Mesendoderm (in vitro differentiated cells): ENCODE measurements at regions not wholly inside any gene's neighbourhood (a gene's known extent, or its start where the extent isn't known, plus 50 kb on each side); places are given as distances from the start of the nearest gene placed in this dataset.

Source experiments
- DNase-seq: peaks from one replicate; pipeline ENCODE4 v3.0.0; 2013
- H2AK5ac ChIP-seq: 2 replicates; pipeline ENCODE4 v1.6.1; 2013; ENCODE audit warnings: low read length, inconsistent platforms
- H2BK120ac ChIP-seq: 2 replicates; pipeline ENCODE4 v1.6.1; 2013; ENCODE audit warnings: low read depth, mild to moderate bottlenecking, low read length, moderate library complexity, mixed read lengths
- H2BK15ac ChIP-seq: replicated peaks from 2 replicates; pipeline ENCODE4 v1.6.1; 2013; ENCODE audit warnings: low read depth, mild to moderate bottlenecking, moderate library complexity
- H2BK5ac ChIP-seq: 2 replicates; pipeline ENCODE4 v1.6.1; 2013; ENCODE audit warnings: low read length, inconsistent platforms
- H3K18ac ChIP-seq: 2 replicates; pipeline ENCODE4 v1.6.1; 2013; ENCODE audit warnings: mild to moderate bottlenecking, low read length, mixed read lengths
- H3K23ac ChIP-seq: one replicate; pipeline ENCODE4 v1.6.1; 2013; ENCODE audit warnings: low read length
- H3K27ac ChIP-seq: 2 replicates; pipeline ENCODE4 v1.5.1; 2013; ENCODE audit warnings: low read depth, mild to moderate bottlenecking, inconsistent platforms, low read length, moderate library complexity
- H3K27me3 ChIP-seq: 2 replicates; pipeline ENCODE4 v1.6.1; 2013; ENCODE audit warnings: low read length, control low read depth, mild to moderate bottlenecking, inconsistent platforms; ENCODE audit not compliant: insufficient read depth, poor library complexity
- H3K36me3 ChIP-seq: 2 replicates; pipeline ENCODE4 v1.6.1; 2013; ENCODE audit warnings: low read length, inconsistent platforms; ENCODE audit not compliant: control insufficient read depth, insufficient read depth
- H3K4ac ChIP-seq: one replicate; pipeline ENCODE4 v1.6.1; 2013; ENCODE audit warnings: low read depth, mild to moderate bottlenecking, low read length, moderate library complexity
- H3K4me1 ChIP-seq: 2 replicates; pipeline ENCODE4 v1.6.1; 2013; ENCODE audit warnings: low read depth, low read length, inconsistent platforms; ENCODE audit not compliant: control insufficient read depth
- H3K4me2 ChIP-seq: 2 replicates; pipeline ENCODE4 v1.6.1; 2013; ENCODE audit warnings: low read length
- H3K4me3 ChIP-seq: 2 replicates; pipeline ENCODE4 v1.5.1; 2013; ENCODE audit warnings: mild to moderate bottlenecking, low read length
- H3K56ac ChIP-seq: one replicate; pipeline ENCODE4 v1.6.1; 2013; ENCODE audit warnings: low read length
- H3K79me1 ChIP-seq: 2 replicates; pipeline ENCODE4 v1.6.1; 2013; ENCODE audit warnings: low read length, inconsistent platforms
- H3K79me2 ChIP-seq: 2 replicates; pipeline ENCODE4 v1.6.1; 2013; ENCODE audit warnings: mild to moderate bottlenecking, low read length; ENCODE audit not compliant: control insufficient read depth, insufficient read depth
- H3K9ac ChIP-seq: 2 replicates; pipeline ENCODE4 v1.6.1; 2013; ENCODE audit warnings: low read length, inconsistent platforms
- H4K5ac ChIP-seq: one replicate; pipeline ENCODE4 v1.6.1; 2013; ENCODE audit warnings: low read length
- H4K8ac ChIP-seq: one replicate; pipeline ENCODE4 v1.6.1; 2013; ENCODE audit warnings: low read depth, mild to moderate bottlenecking, control low read depth, low read length, moderate library complexity
- WGBS: extraction: QIAGEN DNeasy Blood & Tissue Kit; methylation state at CpG from one replicate; pipeline ENCODE4 v1.1.7; 2013; ENCODE audit warnings: low lambda C conversion rate, missing lambda C conversion rate; ENCODE audit not compliant: insufficient coverage; ENCODE audit errors: extremely low coverage; 5-methylcytosine and 5-hydroxymethylcytosine counted together

DNA sequence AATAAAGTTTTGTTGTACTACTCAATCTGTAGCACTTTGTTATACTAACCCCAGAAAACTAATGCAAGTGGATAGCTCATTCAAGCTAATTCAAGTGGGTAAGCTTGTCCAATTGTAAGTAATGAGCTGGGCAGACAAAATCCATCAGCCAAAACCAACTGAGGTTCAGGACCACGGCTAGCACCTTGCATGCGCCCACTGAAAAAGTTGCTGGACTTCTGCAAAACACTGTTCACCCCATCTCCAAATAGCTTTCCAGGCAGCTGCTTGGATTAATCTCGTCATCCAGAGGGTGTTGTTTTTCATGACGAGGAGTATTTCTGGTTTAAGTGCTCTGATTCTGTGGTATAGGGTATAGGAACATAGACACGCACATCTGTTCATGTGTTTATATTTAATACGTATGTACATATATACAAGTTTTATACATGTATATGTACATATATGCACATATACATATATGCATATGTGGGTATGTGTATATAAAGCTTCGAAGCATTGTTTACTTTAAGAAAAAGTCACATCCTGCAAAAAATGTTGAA, 307.5 kb downstream of the GALR1 start:
- Histone ChIP-seq H3K9ac (no peak overlapping the region), H2BK5ac (no peak overlapping the region), H3K36me3 (no peaks in the 10 kb centered on the region), H3K4me1 (no peaks in the 10 kb centered on the region), H2BK120ac (no peak overlapping the region), H3K18ac (no peak overlapping the region), H3K79me1 (no peaks in the 10 kb centered on the region), H3K4me3 (no peak overlapping the region), H3K23ac (no peak overlapping the region), H3K79me2 (no peaks in the 10 kb centered on the region), H2BK15ac (no peak overlapping the region), H3K4me2 (no peak overlapping the region), H3K56ac (no peak overlapping the region), H4K8ac (no peak overlapping the region), H3K4ac (no peak overlapping the region), H4K5ac (no peak overlapping the region), H3K27ac (no peak overlapping the region), H3K27me3 (no peaks in the 10 kb centered on the region), H2AK5ac (no peak overlapping the region)
- peak; percentile 27 for DNase-seq
- WGBS = no CpG with 5 or more reads among the region's 7 CpGs

- Histone ChIP-seq H3K79me2 (no peaks in the 10 kb centered on the region), H3K4me2 (no peak overlapping the region), H2BK15ac (no peak overlapping the region), H3K23ac (no peak overlapping the region), H2AK5ac (no peak overlapping the region), H3K56ac (no peak overlapping the region), H4K8ac (no peak overlapping the region), H3K18ac (no peak overlapping the region), H3K36me3 (no peaks in the 10 kb centered on the region), H3K4me1 (no peaks in the 10 kb centered on the region), H4K5ac (no peak overlapping the region), H3K79me1 (no peaks in the 10 kb centered on the region), H2BK5ac (no peak overlapping the region), H3K9ac (no peak overlapping the region), H3K4me3 (no peak overlapping the region), H3K27me3 (no peaks in the 10 kb centered on the region), H3K27ac (no peak overlapping the region), H2BK120ac (no peak overlapping the region), H3K4ac (no peak overlapping the region)
- DNase-seq = no peak
- no CpG with 5 or more reads among the region's 6 CpGs for WGBS
These were observed 309.7 kb downstream of the GALR1 start for GRCh38 chr18:77559274-77559910.

- Histone ChIP-seq H3K27me3 (no peaks in the 10 kb centered on the region), H3K79me1 (no peaks in the 10 kb centered on the region), H4K8ac (no peak overlapping the region), H2BK15ac (no peak overlapping the region), H3K4me1 (no peaks in the 10 kb centered on the region), H3K56ac (no peak overlapping the region), H3K4ac (no peak overlapping the region), H3K79me2 (no peaks in the 10 kb centered on the region), H3K23ac (no peak overlapping the region), H3K36me3 (no peaks in the 10 kb centered on the region), H4K5ac (no peak overlapping the region), H3K18ac (no peak overlapping the region), H3K4me3 (no peak overlapping the region), H3K27ac (no peak overlapping the region), H2BK120ac (no peak overlapping the region), H3K9ac (no peak overlapping the region), H3K4me2 (no peak overlapping the region), H2BK5ac (no peak overlapping the region), H2AK5ac (no peak overlapping the region)
- WGBS = no CpG with 5 or more reads among the region's 3 CpGs
- no peak for DNase-seq
These were observed 310.8 kb downstream of the GALR1 start for GRCh38 chr18:77560341-77560992.

GRCh38 chr18:77566604-77567003, 317.0 kb downstream of the GALR1 start:
- Histone ChIP-seq H3K4me1 (no peaks in the 10 kb centered on the region), H2BK15ac (no peak overlapping the region), H3K4ac (no peak overlapping the region), H4K8ac (no peak overlapping the region), H2BK5ac (no peak overlapping the region), H3K56ac (no peak overlapping the region), H3K18ac (no peak overlapping the region), H4K5ac (no peak overlapping the region), H2AK5ac (no peak overlapping the region), H3K4me2 (no peak overlapping the region), H3K9ac (no peak overlapping the region), H3K27me3 (no peaks in the 10 kb centered on the region), H2BK120ac (no peak overlapping the region), H3K23ac (no peak overlapping the region), H3K27ac (no peak overlapping the region), H3K79me1 (no peaks in the 10 kb centered on the region), H3K4me3 (no peak overlapping the region), H3K36me3 (no peaks in the 10 kb centered on the region), H3K79me2 (no peaks in the 10 kb centered on the region)
- no peak for DNase-seq
- WGBS = no CpG with 5 or more reads among the region's 10 CpGs

GRCh38 chr18:77567205-77567604, 317.6 kb downstream of the GALR1 start:
- WGBS = no CpG with 5 or more reads among the region's 8 CpGs
- Histone ChIP-seq H3K4me2 (no peak overlapping the region), H3K27me3 (no peaks in the 10 kb centered on the region), H3K79me2 (no peaks in the 10 kb centered on the region), H3K56ac (no peak overlapping the region), H2BK120ac (no peak overlapping the region), H3K23ac (no peak overlapping the region), H4K5ac (no peak overlapping the region), H3K9ac (no peak overlapping the region), H2AK5ac (no peak overlapping the region), H4K8ac (no peak overlapping the region), H3K4me3 (no peak overlapping the region), H3K18ac (no peak overlapping the region), H3K4me1 (no peaks in the 10 kb centered on the region), H3K79me1 (no peaks in the 10 kb centered on the region), H3K36me3 (no peaks in the 10 kb centered on the region), H2BK15ac (no peak overlapping the region), H3K4ac (no peak overlapping the region), H3K27ac (no peak overlapping the region), H2BK5ac (no peak overlapping the region)
- DNase-seq = no peak
